ENCODE measurements at regions not wholly inside any gene's neighbourhood (a gene's known extent, or its start where the extent isn't known, plus 50 kb on each side); places are given as distances from the start of the nearest gene placed in this dataset.

DNA sequence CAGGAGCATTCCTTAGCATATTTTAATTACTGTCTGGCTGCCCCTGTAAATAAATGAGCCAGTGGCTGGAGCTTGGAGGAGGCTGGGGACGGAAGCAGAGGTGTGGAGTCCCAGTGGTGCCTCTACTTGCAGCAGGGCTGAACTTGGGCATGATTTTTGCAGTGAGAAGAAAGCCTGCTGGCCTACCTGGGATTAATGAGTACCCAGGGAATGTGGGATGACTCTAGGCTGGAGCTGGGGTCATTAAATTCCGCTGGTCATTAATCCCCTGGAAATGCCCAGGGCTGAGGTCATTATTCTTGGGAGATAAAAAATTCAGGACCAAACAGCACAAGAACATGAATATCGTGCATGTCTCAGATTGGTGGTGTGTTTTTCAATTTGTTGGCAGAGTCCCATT, 753.3 kb downstream of the VRK1 start:
- CTCF ChIA-PET = no interaction called here
- POLR2A ChIA-PET = no interaction called here
- no peak overlapping the region for H3K4me3 ChIP-seq (ENCODE audit: low read depth, low read length)

DNA sequence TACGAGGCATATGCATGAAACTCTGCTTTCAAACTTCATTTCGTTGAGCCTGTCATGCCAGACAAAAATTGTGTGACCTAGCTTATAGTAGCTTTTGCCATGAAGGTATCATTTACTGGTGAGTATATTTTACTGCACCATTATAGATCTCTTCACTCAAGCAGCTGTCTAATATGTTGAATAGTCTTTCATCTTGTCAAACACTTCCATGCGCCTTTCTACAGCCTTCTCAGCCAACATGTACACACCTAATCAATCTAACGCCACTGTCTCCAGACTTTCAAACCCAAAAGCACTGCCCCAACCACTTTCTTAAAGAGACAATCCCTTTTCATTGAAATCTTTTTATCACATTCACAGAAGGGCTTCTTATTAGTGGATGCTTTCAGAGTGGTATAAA, 757.4 kb downstream of the VRK1 start:
- H3K4me3 ChIP-seq (ENCODE audit: low read depth, low read length) = no peak overlapping the region

More for the DNA sequence above, 753.3 kb downstream of the VRK1 start:
- DNase-seq (ENCODE audit: low read depth, low spot score) = no peak
- Histone ChIP-seq H3K9me3 (ENCODE audit: control insufficient read depth, insufficient read depth, low read length) (peaks cover 35% of the 10 kb centered on the region), H3K27me3 (ENCODE audit: control insufficient read depth, insufficient read depth, low read length) (no peaks in the 10 kb centered on the region), H3K27ac (ENCODE audit: low read depth, low read length) (no peak overlapping the region)
- TF ChIP-seq, protein P1, sequence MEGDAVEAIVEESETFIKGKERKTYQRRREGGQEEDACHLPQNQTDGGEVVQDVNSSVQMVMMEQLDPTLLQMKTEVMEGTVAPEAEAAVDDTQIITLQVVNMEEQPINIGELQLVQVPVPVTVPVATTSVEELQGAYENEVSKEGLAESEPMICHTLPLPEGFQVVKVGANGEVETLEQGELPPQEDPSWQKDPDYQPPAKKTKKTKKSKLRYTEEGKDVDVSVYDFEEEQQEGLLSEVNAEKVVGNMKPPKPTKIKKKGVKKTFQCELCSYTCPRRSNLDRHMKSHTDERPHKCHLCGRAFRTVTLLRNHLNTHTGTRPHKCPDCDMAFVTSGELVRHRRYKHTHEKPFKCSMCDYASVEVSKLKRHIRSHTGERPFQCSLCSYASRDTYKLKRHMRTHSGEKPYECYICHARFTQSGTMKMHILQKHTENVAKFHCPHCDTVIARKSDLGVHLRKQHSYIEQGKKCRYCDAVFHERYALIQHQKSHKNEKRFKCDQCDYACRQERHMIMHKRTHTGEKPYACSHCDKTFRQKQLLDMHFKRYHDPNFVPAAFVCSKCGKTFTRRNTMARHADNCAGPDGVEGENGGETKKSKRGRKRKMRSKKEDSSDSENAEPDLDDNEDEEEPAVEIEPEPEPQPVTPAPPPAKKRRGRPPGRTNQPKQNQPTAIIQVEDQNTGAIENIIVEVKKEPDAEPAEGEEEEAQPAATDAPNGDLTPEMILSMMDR (IDR thresholded peaks at IDR 0.05; ENCODE audit: low read depth, low read length) = no peak

DNA sequence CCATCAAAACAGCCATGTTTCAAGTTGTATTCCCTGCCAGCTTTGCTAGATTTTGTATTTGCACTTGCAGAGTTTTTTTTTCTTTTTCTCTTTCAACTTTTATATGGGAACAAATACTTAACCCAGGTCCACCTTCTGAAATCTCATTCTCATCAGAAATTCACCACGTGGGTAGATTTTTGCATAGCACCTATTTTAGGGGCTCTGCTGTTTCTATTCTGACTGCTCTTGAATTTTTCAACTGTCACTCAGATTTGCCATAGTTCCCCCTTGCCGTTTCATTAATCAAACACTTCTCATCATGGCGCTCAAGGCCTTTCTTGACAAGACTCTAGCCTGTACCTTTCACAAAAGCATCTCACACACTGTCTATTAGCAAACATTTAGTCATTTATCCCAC, 767.2 kb downstream of the VRK1 start:
- no peak for DNase-seq (ENCODE audit: low read depth, low spot score)
- POLR2A ChIA-PET = no interaction called here
- no peak overlapping the region for H3K27ac ChIP-seq (ENCODE audit: low read depth, low read length)

More for the DNA sequence above, 757.4 kb downstream of the VRK1 start:
- H3K27me3 ChIP-seq (ENCODE audit: control insufficient read depth, insufficient read depth, low read length) = no peaks in the 10 kb centered on the region
- CTCF ChIA-PET = no interaction called here
- H3K27ac ChIP-seq (ENCODE audit: low read depth, low read length) = no peak overlapping the region
- peaks cover 32% of the 10 kb centered on the region for H3K9me3 ChIP-seq (ENCODE audit: control insufficient read depth, insufficient read depth, low read length)
- DNase-seq (ENCODE audit: low read depth, low spot score) = no peak
- POLR2A ChIA-PET = no interaction called here
- TF ChIP-seq, protein P1 (IDR thresholded peaks at IDR 0.05; ENCODE audit: low read depth, low read length) = no peak

GRCh38 chr14:97571201-97571600, 774.0 kb downstream of the VRK1 start:
- H3K9me3 ChIP-seq (ENCODE audit: control insufficient read depth, insufficient read depth, low read length) = peaks cover 41% of the 10 kb centered on the region
- H3K4me3 ChIP-seq (ENCODE audit: low read depth, low read length) = no peak overlapping the region
- H3K27me3 ChIP-seq (ENCODE audit: control insufficient read depth, insufficient read depth, low read length) = no peaks in the 10 kb centered on the region
- TF ChIP-seq, protein P1 (IDR thresholded peaks at IDR 0.05; ENCODE audit: low read depth, low read length) = no peak
- no peak overlapping the region for H3K27ac ChIP-seq (ENCODE audit: low read depth, low read length)
- POLR2A ChIA-PET = no interaction called here
- CTCF ChIA-PET = no interaction called here
- no peak for DNase-seq (ENCODE audit: low read depth, low spot score)

More for the DNA sequence above, 767.2 kb downstream of the VRK1 start:
- Histone ChIP-seq H3K4me3 (ENCODE audit: low read depth, low read length) (no peak overlapping the region), H3K9me3 (ENCODE audit: control insufficient read depth, insufficient read depth, low read length) (peaks cover 35% of the 10 kb centered on the region), H3K27me3 (ENCODE audit: control insufficient read depth, insufficient read depth, low read length) (no peaks in the 10 kb centered on the region)
- TF ChIP-seq, protein P1 (IDR thresholded peaks at IDR 0.05; ENCODE audit: low read depth, low read length) = no peak
- CTCF ChIA-PET = no interaction called here

DNA sequence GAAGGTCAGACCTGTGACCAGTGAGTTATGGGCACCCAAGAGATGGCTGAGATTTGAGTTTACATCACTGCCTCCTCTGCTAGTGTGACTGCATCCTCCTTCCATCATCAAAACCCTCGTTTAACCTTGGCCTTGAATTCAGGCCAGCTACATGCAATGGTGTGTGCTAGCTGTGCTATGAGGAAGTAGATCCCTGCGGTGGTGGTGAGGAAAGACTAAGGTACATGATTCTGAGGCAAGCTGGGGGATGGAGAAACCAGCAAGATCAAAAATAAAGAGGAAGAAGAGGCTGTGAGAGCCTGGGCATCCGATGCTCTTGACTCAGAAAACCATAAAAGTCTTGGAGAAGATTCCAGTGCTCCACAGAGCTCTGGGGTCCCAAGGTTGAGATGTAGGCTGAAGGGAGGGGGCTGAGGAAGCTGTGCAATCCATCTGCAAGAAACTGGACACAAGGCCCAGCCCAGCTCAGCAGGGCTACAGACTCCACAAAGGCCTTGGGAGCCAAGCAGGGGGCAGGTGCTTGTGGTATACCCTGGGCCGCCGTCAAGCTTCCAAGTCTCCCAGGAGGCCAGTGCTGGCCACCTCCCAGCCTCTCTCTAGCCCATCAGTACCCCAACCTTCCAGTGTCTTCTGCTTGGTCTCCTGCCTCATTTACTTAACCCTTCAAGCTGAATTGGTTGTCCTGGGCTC, 774.8 kb downstream of the VRK1 start:
- ChIA-PET CTCF (no interaction called here), POLR2A (no interaction called here)

More for the DNA sequence above, 774.8 kb downstream of the VRK1 start:
- DNase-seq (ENCODE audit: low read depth, low spot score) = no peak
- H3K27me3 ChIP-seq (ENCODE audit: control insufficient read depth, insufficient read depth, low read length) = no peaks in the 10 kb centered on the region
- H3K27ac ChIP-seq (ENCODE audit: low read depth, low read length) = no peak overlapping the region
- peaks cover 34% of the 10 kb centered on the region for H3K9me3 ChIP-seq (ENCODE audit: control insufficient read depth, insufficient read depth, low read length)
- H3K4me3 ChIP-seq (ENCODE audit: low read depth, low read length) = no peak overlapping the region
- TF ChIP-seq, protein P1 (IDR thresholded peaks at IDR 0.05; ENCODE audit: low read depth, low read length) = no peak

Data from AG04450 (cell line).